H9 (cell line): ENCODE measurements at regions not wholly inside any gene's neighbourhood (a gene's known extent, or its start where the extent isn't known, plus 50 kb on each side); places are given as distances from the start of the nearest gene placed in this dataset.

Source experiments
- DNase-seq: peaks from one replicate; pipeline ENCODE4 v3.0.0-alpha.2; 2017
- H2AFZ ChIP-seq: one replicate; pipeline ENCODE4 v1.6.1; 2013; ENCODE audit warnings: mild to moderate bottlenecking, low read length, control low read depth, moderate library complexity
- H2AK5ac ChIP-seq: 2 replicates; pipeline ENCODE4 v1.6.1; 2013; ENCODE audit warnings: low read length, control low read depth, mixed read lengths; ENCODE audit not compliant: insufficient read length
- H2BK120ac ChIP-seq: one replicate; pipeline ENCODE4 v1.6.1; 2013; ENCODE audit warnings: low read depth, mild to moderate bottlenecking, low read length, control low read depth, inconsistent platforms; ENCODE audit not compliant: poor library complexity, severe bottlenecking
- H2BK12ac ChIP-seq: 2 replicates; pipeline ENCODE4 v1.6.1; 2013; ENCODE audit warnings: low read length, control low read depth, mixed read lengths, low read depth; ENCODE audit not compliant: insufficient read length
- H2BK15ac ChIP-seq: 2 replicates; pipeline ENCODE4 v1.6.1; 2013; ENCODE audit warnings: low read depth, low read length, control low read depth
- H2BK20ac ChIP-seq: one replicate; pipeline ENCODE4 v1.6.1; 2013; ENCODE audit warnings: low read depth, mild to moderate bottlenecking, low read length, control low read depth, inconsistent platforms; ENCODE audit not compliant: poor library complexity, severe bottlenecking
- H2BK5ac ChIP-seq: 2 replicates; pipeline ENCODE4 v1.6.1; 2013; ENCODE audit warnings: low read length, control low read depth, mixed read lengths; ENCODE audit not compliant: insufficient read length
- H3K14ac ChIP-seq: 2 replicates; pipeline ENCODE4 v1.6.1; 2013; ENCODE audit warnings: low read length, control low read depth; ENCODE audit not compliant: insufficient read depth
- H3K18ac ChIP-seq: 2 replicates; pipeline ENCODE4 v1.6.1; 2013; ENCODE audit warnings: low read depth, mild to moderate bottlenecking, mixed read lengths, low read length, control low read depth; ENCODE audit not compliant: insufficient read length
- H3K23ac ChIP-seq: 2 replicates; pipeline ENCODE4 v1.6.1; 2013; ENCODE audit warnings: low read length, control low read depth, mixed read lengths, low read depth; ENCODE audit not compliant: insufficient read length
- H3K23me2 ChIP-seq: 2 replicates; pipeline ENCODE4 v1.6.1; 2013; ENCODE audit warnings: low read depth, mild to moderate bottlenecking, mixed read lengths, low read length, control low read depth; ENCODE audit not compliant: insufficient read length, poor library complexity, severe bottlenecking
- H3K27ac ChIP-seq: 2 replicates; pipeline ENCODE4 v1.5.1; 2013; ENCODE audit warnings: low read length, control low read depth, mixed read lengths, low read depth; ENCODE audit not compliant: insufficient read length
- H3K27me3 ChIP-seq: 2 replicates; pipeline ENCODE4 v1.6.1; 2013; ENCODE audit warnings: low read length, control low read depth, inconsistent platforms; ENCODE audit not compliant: insufficient read depth
- H3K4ac ChIP-seq: 2 replicates; pipeline ENCODE4 v1.6.1; 2013; ENCODE audit warnings: low read depth, mild to moderate bottlenecking, control low read depth, inconsistent platforms, low read length, moderate library complexity
- H3K4me1 ChIP-seq: 2 replicates; pipeline ENCODE4 v1.6.1; 2013; ENCODE audit warnings: low read length, control low read depth, inconsistent platforms; ENCODE audit not compliant: insufficient read depth
- H3K4me2 ChIP-seq: 2 replicates; pipeline ENCODE4 v1.6.1; 2013; ENCODE audit warnings: low read length, control low read depth, mixed read lengths; ENCODE audit not compliant: insufficient read length, insufficient read depth
- H3K56ac ChIP-seq: 2 replicates; pipeline ENCODE4 v1.6.1; 2013; ENCODE audit warnings: low read depth, mild to moderate bottlenecking, mixed read lengths, low read length, control low read depth; ENCODE audit not compliant: insufficient read length
- H3K79me1 ChIP-seq: 2 replicates; pipeline ENCODE4 v1.6.1; 2013; ENCODE audit warnings: low read depth, mild to moderate bottlenecking, moderate library complexity, low read length, control low read depth, inconsistent platforms; ENCODE audit not compliant: insufficient read depth, poor library complexity, severe bottlenecking
- H3K79me2 ChIP-seq: 2 replicates; pipeline ENCODE4 v1.6.1; 2013; ENCODE audit warnings: low read length, control low read depth, inconsistent platforms; ENCODE audit not compliant: insufficient read depth
- H3K9ac ChIP-seq: 2 replicates; pipeline ENCODE4 v1.6.1; 2013; ENCODE audit warnings: low read length, control low read depth, mixed read lengths; ENCODE audit not compliant: insufficient read length; ENCODE audit errors: extremely low read depth
- H3K9me3 ChIP-seq: one replicate; pipeline ENCODE4 v1.6.1; 2013; ENCODE audit warnings: low read depth, low read length, inconsistent platforms; ENCODE audit not compliant: control insufficient read depth
- H3T11ph ChIP-seq: one replicate; pipeline ENCODE4 v1.6.1; 2013; ENCODE audit warnings: mild to moderate bottlenecking, low read length, control low read depth, inconsistent platforms
- H4K20me1 ChIP-seq: one replicate; pipeline ENCODE4 v1.6.1; 2013; ENCODE audit not compliant: control insufficient read depth, insufficient read length, insufficient read depth
- H4K5ac ChIP-seq: 2 replicates; pipeline ENCODE4 v1.6.1; 2013; ENCODE audit warnings: low read depth, mild to moderate bottlenecking, mixed read lengths, low read length, control low read depth; ENCODE audit not compliant: insufficient read length
- H4K8ac ChIP-seq: replicated peaks from 2 replicates; pipeline ENCODE4 v1.6.1; 2013; ENCODE audit warnings: low read length, control low read depth, mixed read lengths, low read depth; ENCODE audit not compliant: insufficient read length
- H4K91ac ChIP-seq: 2 replicates; pipeline ENCODE4 v1.6.1; 2013; ENCODE audit warnings: low read depth, mild to moderate bottlenecking, moderate library complexity, mixed read lengths, low read length, control low read depth; ENCODE audit not compliant: insufficient read length
- H3K27ac Mint-ChIP-seq, 3 experiments: 2 replicates in 2 of 3; 3 replicates in 1 of 3; pipeline ENCODE4 v1.8.0; 2020 to 2021; ENCODE audit warnings: mixed read lengths in 3 of 3, mild to moderate bottlenecking in 1 of 3, moderate library complexity in 1 of 3
- H3K27me3 Mint-ChIP-seq: 2 replicates; pipeline ENCODE4 v1.8.0; 2021; ENCODE audit warnings: low read depth, mild to moderate bottlenecking, moderate library complexity, mixed read lengths
- H3K36me3 Mint-ChIP-seq, 3 experiments: 2 replicates in 2 of 3; 3 replicates in 1 of 3; pipeline ENCODE4 v1.8.0; 2020 to 2021; ENCODE audit warnings: low read depth in 3 of 3, mixed read lengths in 3 of 3; ENCODE audit not compliant: insufficient read depth in 1 of 3
- H3K4me1 Mint-ChIP-seq, 2 experiments: 2 replicates each; pipeline ENCODE4 v1.8.0; 2020; ENCODE audit warnings: mixed read lengths in 2 of 2
- H3K4me3 Mint-ChIP-seq, 2 experiments: 2 replicates in 1 of 2; 3 replicates in 1 of 2; pipeline ENCODE4 v1.8.0; 2020 to 2021; ENCODE audit warnings: mild to moderate bottlenecking in 2 of 2, mixed read lengths in 2 of 2, moderate library complexity in 1 of 2
- H3K9me3 Mint-ChIP-seq, 2 experiments: 2 replicates in 1 of 2; 3 replicates in 1 of 2; pipeline ENCODE4 v1.8.0; 2020; ENCODE audit warnings: mild to moderate bottlenecking in 2 of 2, mixed read lengths in 2 of 2, moderate library complexity in 1 of 2
- WGBS: extraction: QIAGEN DNeasy Blood & Tissue Kit; methylation state at CpG from one replicate; pipeline ENCODE4 v1.1.7; 2013; ENCODE audit warnings: missing lambda C conversion rate, low lambda C conversion rate, mixed read lengths; ENCODE audit not compliant: insufficient read length; ENCODE audit errors: extremely low coverage; 5-methylcytosine and 5-hydroxymethylcytosine counted together
- TF ChIP-seq, protein P1 (sequence below): fragments of 200-600 bp; sonication (generic); conservative IDR thresholded peaks from 3 replicates; pipeline ENCODE4 v1.8.0; 2021; ENCODE audit warnings: antibody characterized with exemption, mild to moderate bottlenecking

DNA sequence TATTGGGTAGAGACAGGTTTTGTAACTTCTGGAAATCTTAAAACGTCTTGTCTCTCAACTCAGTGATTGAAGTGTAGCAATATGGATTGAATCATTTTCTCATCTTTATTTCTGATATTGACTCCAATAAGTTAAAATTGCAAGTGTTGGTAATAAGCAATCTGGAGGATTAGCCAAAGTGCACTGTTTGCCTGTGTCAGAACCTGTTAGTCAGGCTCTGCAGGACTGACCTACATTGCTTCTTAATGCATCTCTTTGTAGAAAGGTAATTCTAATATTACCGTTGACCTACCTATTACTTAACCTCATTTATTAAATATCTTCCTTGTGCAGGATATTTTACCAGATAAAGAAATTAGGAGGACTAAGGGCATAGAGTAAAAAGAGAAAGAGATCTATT lies 484.0 kb upstream of the CITED2 start:
- Histone ChIP-seq H3K4me2 (no peak overlapping the region), H3K27me3 (no peaks in the 10 kb centered on the region), H2AK5ac (no peak overlapping the region), H3K4me1 (no peaks in the 10 kb centered on the region), H2BK15ac (no peak overlapping the region), H2BK20ac (no peak overlapping the region), H2BK120ac (no peak overlapping the region), H2BK12ac (no peak overlapping the region), H3K27ac (no peak overlapping the region), H3K56ac (no peak overlapping the region), H2BK5ac (no peak overlapping the region), H3K23ac (no peak overlapping the region), H3K18ac (no peak overlapping the region), H2AFZ (no peak overlapping the region), H4K91ac (no peak overlapping the region), H3K23me2 (no peaks in the 10 kb centered on the region), H3K9ac (no peak overlapping the region), H4K5ac (no peak overlapping the region), H3K79me1 (no peaks in the 10 kb centered on the region), H3K14ac (no peak overlapping the region), H4K20me1 (no peaks in the 10 kb centered on the region), H4K8ac (no peak overlapping the region), H3T11ph (no peak overlapping the region), H3K79me2 (no peaks in the 10 kb centered on the region), H3K4ac (no peak overlapping the region), H3K9me3 (no peaks in the 10 kb centered on the region)
- no CpG with 5 or more reads among the region's 2 CpGs for WGBS
- no peak overlapping the region for H3K27ac Mint-ChIP-seq
- H3K9me3 Mint-ChIP-seq: no peaks in the 10 kb centered on the region
- TF ChIP-seq, protein P1, sequence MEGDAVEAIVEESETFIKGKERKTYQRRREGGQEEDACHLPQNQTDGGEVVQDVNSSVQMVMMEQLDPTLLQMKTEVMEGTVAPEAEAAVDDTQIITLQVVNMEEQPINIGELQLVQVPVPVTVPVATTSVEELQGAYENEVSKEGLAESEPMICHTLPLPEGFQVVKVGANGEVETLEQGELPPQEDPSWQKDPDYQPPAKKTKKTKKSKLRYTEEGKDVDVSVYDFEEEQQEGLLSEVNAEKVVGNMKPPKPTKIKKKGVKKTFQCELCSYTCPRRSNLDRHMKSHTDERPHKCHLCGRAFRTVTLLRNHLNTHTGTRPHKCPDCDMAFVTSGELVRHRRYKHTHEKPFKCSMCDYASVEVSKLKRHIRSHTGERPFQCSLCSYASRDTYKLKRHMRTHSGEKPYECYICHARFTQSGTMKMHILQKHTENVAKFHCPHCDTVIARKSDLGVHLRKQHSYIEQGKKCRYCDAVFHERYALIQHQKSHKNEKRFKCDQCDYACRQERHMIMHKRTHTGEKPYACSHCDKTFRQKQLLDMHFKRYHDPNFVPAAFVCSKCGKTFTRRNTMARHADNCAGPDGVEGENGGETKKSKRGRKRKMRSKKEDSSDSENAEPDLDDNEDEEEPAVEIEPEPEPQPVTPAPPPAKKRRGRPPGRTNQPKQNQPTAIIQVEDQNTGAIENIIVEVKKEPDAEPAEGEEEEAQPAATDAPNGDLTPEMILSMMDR: no peak
- H3K4me1 Mint-ChIP-seq: peaks cover 11 to 14% of the 10 kb centered on the region in 2 experiments; a peak in 3 of 4 replicates
- no peak for DNase-seq
- H3K4me3 Mint-ChIP-seq: no peak overlapping the region
- 0 out of 7 replicates have a peak, but pooled peaks cover 0 to 4% (median 0%) of the 10 kb centered on the region in 3 experiments for H3K36me3 Mint-ChIP-seq
- H3K27me3 Mint-ChIP-seq: no peaks in the 10 kb centered on the region
